WTC11 (cell line): ENCODE measurements at regions not wholly inside any gene's neighbourhood (a gene's known extent, or its start where the extent isn't known, plus 50 kb on each side); places are given as distances from the start of the nearest gene placed in this dataset.

Experiments used
- FOXP1 ChIP-seq: sonication (generic); formaldehyde crosslinking; IDR thresholded peaks from 2 replicates; pipeline ENCODE4 v1.8.0; 2022; ENCODE audit warnings: missing genetic modification reagents, mild to moderate bottlenecking, moderate library complexity, borderline replicate concordance
- TCF7 ChIP-seq: sonication (generic); formaldehyde crosslinking; IDR thresholded peaks from 2 replicates; pipeline ENCODE4 v1.8.0; 2022; ENCODE audit warnings: mild to moderate bottlenecking, low read depth, missing genetic modification reagents, moderate library complexity
- TF ChIP-seq, protein P1 (sequence below): sonication (generic); formaldehyde crosslinking; IDR thresholded peaks from 2 replicates; pipeline ENCODE4 v1.8.1; 2022; ENCODE audit warnings: missing genetic modification reagents, borderline replicate concordance
- TF ChIP-seq, protein P2 (sequence below): fragments of 200-600 bp; IDR thresholded peaks from 2 replicates; pipeline ENCODE4 v1.8.0; 2022; ENCODE audit warnings: antibody characterized with exemption
- TF ChIP-seq, protein P3 (sequence below): sonication (generic); formaldehyde crosslinking; IDR thresholded peaks from 2 replicates; pipeline ENCODE4 v1.8.0; 2022; ENCODE audit warnings: mild to moderate bottlenecking, missing genetic modification reagents
- TF ChIP-seq, protein P4 (sequence below): sonication (generic); formaldehyde crosslinking; IDR thresholded peaks from 2 replicates; pipeline ENCODE4 v1.8.0; 2022; ENCODE audit warnings: mild to moderate bottlenecking, missing genetic modification reagents
- TF ChIP-seq, protein P5 (sequence below): sonication (generic); formaldehyde crosslinking; IDR thresholded peaks from 2 replicates; pipeline ENCODE4 v1.8.1; 2023; ENCODE audit warnings: mild to moderate bottlenecking, missing genetic modification reagents, moderate library complexity
- TF ChIP-seq, protein P6 (sequence below): fragments of 250-450 bp; sonication (Bioruptor Pico); IDR thresholded peaks from 2 replicates; pipeline ENCODE4 v1.9.0; 2021; ENCODE audit warnings: mild to moderate bottlenecking, borderline replicate concordance

DNA sequence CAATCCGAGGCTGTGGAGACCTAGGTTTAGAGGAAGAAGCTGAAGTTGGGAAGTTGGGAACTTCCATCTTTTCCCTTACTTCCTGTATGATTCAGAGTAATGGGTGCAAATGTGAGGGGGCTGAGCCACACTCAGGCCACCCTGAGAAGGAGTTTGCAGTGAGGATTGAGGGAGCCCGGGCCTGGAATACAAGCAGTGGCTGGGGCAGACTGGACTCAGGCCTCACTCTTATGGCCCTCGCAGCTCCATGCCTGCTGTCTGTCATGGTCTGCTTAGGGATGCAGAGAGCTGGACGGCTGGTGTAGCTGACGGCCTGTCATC is 73.7 kb upstream of the RAB4A start:
- TF ChIP-seq, protein P1, sequence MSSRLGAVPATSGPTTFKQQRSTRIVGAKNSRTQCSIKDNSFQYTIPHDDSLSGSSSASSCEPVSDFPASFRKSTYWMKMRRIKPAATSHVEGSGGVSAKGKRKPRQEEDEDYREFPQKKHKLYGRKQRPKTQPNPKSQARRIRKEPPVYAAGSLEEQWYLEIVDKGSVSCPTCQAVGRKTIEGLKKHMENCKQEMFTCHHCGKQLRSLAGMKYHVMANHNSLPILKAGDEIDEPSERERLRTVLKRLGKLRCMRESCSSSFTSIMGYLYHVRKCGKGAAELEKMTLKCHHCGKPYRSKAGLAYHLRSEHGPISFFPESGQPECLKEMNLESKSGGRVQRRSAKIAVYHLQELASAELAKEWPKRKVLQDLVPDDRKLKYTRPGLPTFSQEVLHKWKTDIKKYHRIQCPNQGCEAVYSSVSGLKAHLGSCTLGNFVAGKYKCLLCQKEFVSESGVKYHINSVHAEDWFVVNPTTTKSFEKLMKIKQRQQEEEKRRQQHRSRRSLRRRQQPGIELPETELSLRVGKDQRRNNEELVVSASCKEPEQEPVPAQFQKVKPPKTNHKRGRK (CRISPR knock-in tag), result no peak
- TF ChIP-seq, protein P2, sequence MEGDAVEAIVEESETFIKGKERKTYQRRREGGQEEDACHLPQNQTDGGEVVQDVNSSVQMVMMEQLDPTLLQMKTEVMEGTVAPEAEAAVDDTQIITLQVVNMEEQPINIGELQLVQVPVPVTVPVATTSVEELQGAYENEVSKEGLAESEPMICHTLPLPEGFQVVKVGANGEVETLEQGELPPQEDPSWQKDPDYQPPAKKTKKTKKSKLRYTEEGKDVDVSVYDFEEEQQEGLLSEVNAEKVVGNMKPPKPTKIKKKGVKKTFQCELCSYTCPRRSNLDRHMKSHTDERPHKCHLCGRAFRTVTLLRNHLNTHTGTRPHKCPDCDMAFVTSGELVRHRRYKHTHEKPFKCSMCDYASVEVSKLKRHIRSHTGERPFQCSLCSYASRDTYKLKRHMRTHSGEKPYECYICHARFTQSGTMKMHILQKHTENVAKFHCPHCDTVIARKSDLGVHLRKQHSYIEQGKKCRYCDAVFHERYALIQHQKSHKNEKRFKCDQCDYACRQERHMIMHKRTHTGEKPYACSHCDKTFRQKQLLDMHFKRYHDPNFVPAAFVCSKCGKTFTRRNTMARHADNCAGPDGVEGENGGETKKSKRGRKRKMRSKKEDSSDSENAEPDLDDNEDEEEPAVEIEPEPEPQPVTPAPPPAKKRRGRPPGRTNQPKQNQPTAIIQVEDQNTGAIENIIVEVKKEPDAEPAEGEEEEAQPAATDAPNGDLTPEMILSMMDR, result no peak
- TF ChIP-seq, protein P3, sequence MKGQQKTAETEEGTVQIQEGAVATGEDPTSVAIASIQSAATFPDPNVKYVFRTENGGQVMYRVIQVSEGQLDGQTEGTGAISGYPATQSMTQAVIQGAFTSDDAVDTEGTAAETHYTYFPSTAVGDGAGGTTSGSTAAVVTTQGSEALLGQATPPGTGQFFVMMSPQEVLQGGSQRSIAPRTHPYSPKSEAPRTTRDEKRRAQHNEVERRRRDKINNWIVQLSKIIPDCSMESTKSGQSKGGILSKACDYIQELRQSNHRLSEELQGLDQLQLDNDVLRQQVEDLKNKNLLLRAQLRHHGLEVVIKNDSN, result no peak
- TF ChIP-seq, protein P4, sequence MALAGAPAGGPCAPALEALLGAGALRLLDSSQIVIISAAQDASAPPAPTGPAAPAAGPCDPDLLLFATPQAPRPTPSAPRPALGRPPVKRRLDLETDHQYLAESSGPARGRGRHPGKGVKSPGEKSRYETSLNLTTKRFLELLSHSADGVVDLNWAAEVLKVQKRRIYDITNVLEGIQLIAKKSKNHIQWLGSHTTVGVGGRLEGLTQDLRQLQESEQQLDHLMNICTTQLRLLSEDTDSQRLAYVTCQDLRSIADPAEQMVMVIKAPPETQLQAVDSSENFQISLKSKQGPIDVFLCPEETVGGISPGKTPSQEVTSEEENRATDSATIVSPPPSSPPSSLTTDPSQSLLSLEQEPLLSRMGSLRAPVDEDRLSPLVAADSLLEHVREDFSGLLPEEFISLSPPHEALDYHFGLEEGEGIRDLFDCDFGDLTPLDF, result no peak
- TF ChIP-seq, protein P5, sequence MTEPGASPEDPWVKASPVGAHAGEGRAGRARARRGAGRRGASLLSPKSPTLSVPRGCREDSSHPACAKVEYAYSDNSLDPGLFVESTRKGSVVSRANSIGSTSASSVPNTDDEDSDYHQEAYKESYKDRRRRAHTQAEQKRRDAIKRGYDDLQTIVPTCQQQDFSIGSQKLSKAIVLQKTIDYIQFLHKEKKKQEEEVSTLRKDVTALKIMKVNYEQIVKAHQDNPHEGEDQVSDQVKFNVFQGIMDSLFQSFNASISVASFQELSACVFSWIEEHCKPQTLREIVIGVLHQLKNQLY (CRISPR knock-in tag), result no peak
- TF ChIP-seq, protein P6, sequence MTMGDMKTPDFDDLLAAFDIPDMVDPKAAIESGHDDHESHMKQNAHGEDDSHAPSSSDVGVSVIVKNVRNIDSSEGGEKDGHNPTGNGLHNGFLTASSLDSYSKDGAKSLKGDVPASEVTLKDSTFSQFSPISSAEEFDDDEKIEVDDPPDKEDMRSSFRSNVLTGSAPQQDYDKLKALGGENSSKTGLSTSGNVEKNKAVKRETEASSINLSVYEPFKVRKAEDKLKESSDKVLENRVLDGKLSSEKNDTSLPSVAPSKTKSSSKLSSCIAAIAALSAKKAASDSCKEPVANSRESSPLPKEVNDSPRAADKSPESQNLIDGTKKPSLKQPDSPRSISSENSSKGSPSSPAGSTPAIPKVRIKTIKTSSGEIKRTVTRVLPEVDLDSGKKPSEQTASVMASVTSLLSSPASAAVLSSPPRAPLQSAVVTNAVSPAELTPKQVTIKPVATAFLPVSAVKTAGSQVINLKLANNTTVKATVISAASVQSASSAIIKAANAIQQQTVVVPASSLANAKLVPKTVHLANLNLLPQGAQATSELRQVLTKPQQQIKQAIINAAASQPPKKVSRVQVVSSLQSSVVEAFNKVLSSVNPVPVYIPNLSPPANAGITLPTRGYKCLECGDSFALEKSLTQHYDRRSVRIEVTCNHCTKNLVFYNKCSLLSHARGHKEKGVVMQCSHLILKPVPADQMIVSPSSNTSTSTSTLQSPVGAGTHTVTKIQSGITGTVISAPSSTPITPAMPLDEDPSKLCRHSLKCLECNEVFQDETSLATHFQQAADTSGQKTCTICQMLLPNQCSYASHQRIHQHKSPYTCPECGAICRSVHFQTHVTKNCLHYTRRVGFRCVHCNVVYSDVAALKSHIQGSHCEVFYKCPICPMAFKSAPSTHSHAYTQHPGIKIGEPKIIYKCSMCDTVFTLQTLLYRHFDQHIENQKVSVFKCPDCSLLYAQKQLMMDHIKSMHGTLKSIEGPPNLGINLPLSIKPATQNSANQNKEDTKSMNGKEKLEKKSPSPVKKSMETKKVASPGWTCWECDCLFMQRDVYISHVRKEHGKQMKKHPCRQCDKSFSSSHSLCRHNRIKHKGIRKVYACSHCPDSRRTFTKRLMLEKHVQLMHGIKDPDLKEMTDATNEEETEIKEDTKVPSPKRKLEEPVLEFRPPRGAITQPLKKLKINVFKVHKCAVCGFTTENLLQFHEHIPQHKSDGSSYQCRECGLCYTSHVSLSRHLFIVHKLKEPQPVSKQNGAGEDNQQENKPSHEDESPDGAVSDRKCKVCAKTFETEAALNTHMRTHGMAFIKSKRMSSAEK (CRISPR knock-in tag), result no peak
- TF ChIP-seq FOXP1 (no peak), TCF7 (CRISPR knock-in tag) (no peak)
